CD4-positive, CD25-positive, alpha-beta regulatory T cell (primary cell): ENCODE measurements at regions not wholly inside any gene's neighbourhood (a gene's known extent, or its start where the extent isn't known, plus 50 kb on each side); places are given as distances from the start of the nearest gene placed in this dataset.
"Not testable (repeated sequence)": the region's sequence is repeated elsewhere in the genome, so short reads cannot be mapped to it uniquely, and the experiment has no call there.

ENCODE experiments used
- ATAC-seq, 2 donors: fragments of 150-1000 bp; cut with Tn5 transposase; one replicate each; pipeline ENCODE4 v1.10.0; 2021; ENCODE audit warnings: low read depth in 2 of 2, moderate number of reproducible peaks in 2 of 2, moderate library complexity in 1 of 2
- DNase-seq, 3 donors: peaks; one replicate each; pipeline versions ENCODE4 v3.0.0 to v3.0.0-alpha.2; 2012 to 2022; ENCODE audit warnings: mixed read lengths in 1 of 3
- H3K27ac ChIP-seq: one replicate; pipeline ENCODE4 v1.7.0; 2013; ENCODE audit warnings: mild to moderate bottlenecking, low read length; ENCODE audit not compliant: insufficient read depth, poor library complexity, severe bottlenecking
- H3K27me3 ChIP-seq: one replicate; pipeline ENCODE4 v1.7.0; 2013; ENCODE audit warnings: low read length; ENCODE audit not compliant: control insufficient read depth, insufficient read depth
- H3K36me3 ChIP-seq: one replicate; pipeline ENCODE4 v1.7.0; 2013; ENCODE audit warnings: mild to moderate bottlenecking, low read length, moderate library complexity; ENCODE audit not compliant: control insufficient read depth, insufficient read depth
- H3K4me1 ChIP-seq: 2 replicates; pipeline ENCODE4 v1.7.0; 2013; ENCODE audit warnings: mild to moderate bottlenecking, low read length; ENCODE audit not compliant: insufficient read depth, control insufficient read depth, poor library complexity, severe bottlenecking
- H3K4me3 ChIP-seq: one replicate; pipeline ENCODE4 v1.7.0; 2013; ENCODE audit warnings: low read depth, mild to moderate bottlenecking, low read length, moderate library complexity
- H3K9me3 ChIP-seq, 2 experiments: 1 replicate in 1 of 2; 2 replicates in 1 of 2; pipeline ENCODE4 v1.7.0; 2013; ENCODE audit warnings: low read length in 2 of 2, mild to moderate bottlenecking in 1 of 2, moderate library complexity in 1 of 2; ENCODE audit not compliant: control insufficient read depth in 2 of 2
- H3K27ac Mint-ChIP-seq, 3 donors: one replicate each; pipeline ENCODE4 v1.8.0; 2020 to 2022; ENCODE audit warnings: mild to moderate bottlenecking in 3 of 3, mixed read lengths in 3 of 3, moderate library complexity in 2 of 3
- H3K27me3 Mint-ChIP-seq: one replicate; pipeline ENCODE4 v1.8.0; 2022; ENCODE audit warnings: mild to moderate bottlenecking, mixed read lengths
- H3K36me3 Mint-ChIP-seq: one replicate; pipeline ENCODE4 v1.8.0; 2020; ENCODE audit warnings: mixed read lengths
- H3K4me1 Mint-ChIP-seq, 4 donors: one replicate each; pipeline ENCODE4 v1.8.0; 2020 to 2022; ENCODE audit warnings: mixed read lengths in 4 of 4, mild to moderate bottlenecking in 1 of 4
- H3K4me3 Mint-ChIP-seq, 4 donors: one replicate each; pipeline ENCODE4 v1.8.0; 2020 to 2022; ENCODE audit warnings: mild to moderate bottlenecking in 4 of 4, mixed read lengths in 4 of 4, moderate library complexity in 3 of 4
- H3K9me3 Mint-ChIP-seq, 7 donors: one replicate each; pipeline ENCODE4 v1.8.0; 2020 to 2022; ENCODE audit warnings: mixed read lengths in 7 of 7, mild to moderate bottlenecking in 3 of 7, moderate library complexity in 2 of 7

- Mint-ChIP-seq H3K9me3 (peaks cover 0 to 8% (median 0%) of the 10 kb centered on the region in 7 donors), H3K36me3 (no peaks in the 10 kb centered on the region)
Observed at GRCh38 chr3:144585408-144585807, 613.8 kb downstream of the DIPK2A start.

GRCh38 chr3:144585953-144586352 lies 614.3 kb downstream of the DIPK2A start:
- no peaks in the 10 kb centered on the region for H3K4me1 Mint-ChIP-seq
- no peak overlapping the region for H3K4me3 ChIP-seq
- H3K36me3 Mint-ChIP-seq = no peaks in the 10 kb centered on the region
- no peak overlapping the region for H3K27ac Mint-ChIP-seq
- no peak overlapping the region for H3K27ac ChIP-seq
- ATAC-seq = no peak
- no peaks in the 10 kb centered on the region for H3K9me3 ChIP-seq
- H3K4me3 Mint-ChIP-seq = no peak overlapping the region
- H3K36me3 ChIP-seq = no peaks in the 10 kb centered on the region
- no peaks in the 10 kb centered on the region for H3K27me3 ChIP-seq
- H3K27me3 Mint-ChIP-seq = no peaks in the 10 kb centered on the region
- peaks cover 0 to 8% (median 0%) of the 10 kb centered on the region in 7 donors for H3K9me3 Mint-ChIP-seq
- no peak for DNase-seq
- H3K4me1 ChIP-seq = no peaks in the 10 kb centered on the region

More at GRCh38 chr3:144585408-144585807, 613.8 kb downstream of the DIPK2A start:
- no peak overlapping the region for H3K4me3 ChIP-seq
- Mint-ChIP-seq H3K4me3 (no peak overlapping the region), H3K27me3 (no peaks in the 10 kb centered on the region), H3K4me1 (no peaks in the 10 kb centered on the region), H3K27ac (no peak overlapping the region)
- H3K27ac ChIP-seq = no peak overlapping the region
- no peaks in the 10 kb centered on the region for H3K9me3 ChIP-seq
- no peak for DNase-seq
- no peaks in the 10 kb centered on the region for H3K4me1 ChIP-seq
- no peaks in the 10 kb centered on the region for H3K36me3 ChIP-seq
- no peak for ATAC-seq
- no peaks in the 10 kb centered on the region for H3K27me3 ChIP-seq

- DNase-seq = no peak
- no peaks in the 10 kb centered on the region for H3K36me3 Mint-ChIP-seq
- peaks cover 0 to 8% (median 0%) of the 10 kb centered on the region in 7 donors for H3K9me3 Mint-ChIP-seq
- H3K4me1 Mint-ChIP-seq = no peaks in the 10 kb centered on the region
- Histone ChIP-seq H3K4me3 (no peak overlapping the region), H3K4me1 (no peaks in the 10 kb centered on the region), H3K27me3 (no peaks in the 10 kb centered on the region), H3K36me3 (no peaks in the 10 kb centered on the region), H3K27ac (no peak overlapping the region), H3K9me3 (no peaks in the 10 kb centered on the region)
- no peak for ATAC-seq
- no peaks in the 10 kb centered on the region for H3K27me3 Mint-ChIP-seq
- H3K27ac Mint-ChIP-seq = no peak overlapping the region
- H3K4me3 Mint-ChIP-seq = no peak overlapping the region
Observed at GRCh38 chr3:144586382-144586781, 614.8 kb downstream of the DIPK2A start.

GRCh38 chr3:144590854-144591253 lies 619.2 kb downstream of the DIPK2A start:
- Histone ChIP-seq H3K4me1 (no peaks in the 10 kb centered on the region), H3K27me3 (no peaks in the 10 kb centered on the region), H3K36me3 (no peaks in the 10 kb centered on the region), H3K9me3 (no peaks in the 10 kb centered on the region), H3K4me3 (no peak overlapping the region), H3K27ac (no peak overlapping the region)
- Mint-ChIP-seq H3K27ac (no peak overlapping the region), H3K4me3 (no peak overlapping the region), H3K36me3 (no peaks in the 10 kb centered on the region), H3K4me1 (no peaks in the 10 kb centered on the region), H3K9me3 (peaks cover 0 to 3% (median 0%) of the 10 kb centered on the region in 7 donors), H3K27me3 (no peaks in the 10 kb centered on the region)
- ATAC-seq (no peak), DNase-seq (no peak)

GRCh38 chr3:144593881-144594280 lies 622.3 kb downstream of the DIPK2A start:
- H3K27me3 ChIP-seq = no peaks in the 10 kb centered on the region
- H3K4me1 Mint-ChIP-seq = no peaks in the 10 kb centered on the region
- no peak overlapping the region for H3K27ac Mint-ChIP-seq

GRCh38 chr3:144620236-144620635 lies 648.6 kb downstream of the DIPK2A start:
- not testable (repeated sequence) for H3K4me3 Mint-ChIP-seq, ATAC-seq
- peaks cover under 1 to 13% (median 10%) of the 10 kb centered on the region in 7 donors for H3K9me3 Mint-ChIP-seq

More at GRCh38 chr3:144593881-144594280, 622.3 kb downstream of the DIPK2A start:
- peaks cover 0 to 3% (median 0%) of the 10 kb centered on the region in 7 donors for H3K9me3 Mint-ChIP-seq
- no peaks in the 10 kb centered on the region for H3K27me3 Mint-ChIP-seq
- ATAC-seq (no peak), DNase-seq (no peak)
- no peak overlapping the region for H3K27ac ChIP-seq
- no peaks in the 10 kb centered on the region for H3K36me3 ChIP-seq
- H3K4me3 Mint-ChIP-seq = no peak overlapping the region
- H3K4me3 ChIP-seq = no peak overlapping the region
- no peaks in the 10 kb centered on the region for H3K36me3 Mint-ChIP-seq
- H3K4me1 ChIP-seq = no peaks in the 10 kb centered on the region
- H3K9me3 ChIP-seq = no peaks in the 10 kb centered on the region

GRCh38 chr3:144622845-144623244 lies 651.2 kb downstream of the DIPK2A start:
- Mint-ChIP-seq H3K4me1 (no peaks in the 10 kb centered on the region), H3K36me3 (no peaks in the 10 kb centered on the region), H3K27me3 (no peaks in the 10 kb centered on the region), H3K27ac (no peak overlapping the region), H3K4me3 (no peak overlapping the region), H3K9me3 (peaks cover 3 to 9% (median 6%) of the 10 kb centered on the region in 7 donors)
- Histone ChIP-seq H3K27me3 (no peaks in the 10 kb centered on the region), H3K9me3 (no peaks in the 10 kb centered on the region), H3K27ac (no peak overlapping the region), H3K36me3 (no peaks in the 10 kb centered on the region), H3K4me3 (no peak overlapping the region), H3K4me1 (no peaks in the 10 kb centered on the region)
- no peak for ATAC-seq
- no peak for DNase-seq

More at GRCh38 chr3:144620236-144620635, 648.6 kb downstream of the DIPK2A start:
- not testable (repeated sequence) for H3K27ac ChIP-seq, H3K4me3 ChIP-seq, H3K27me3 Mint-ChIP-seq, DNase-seq, H3K4me1 ChIP-seq, H3K36me3 ChIP-seq, H3K36me3 Mint-ChIP-seq, H3K27me3 ChIP-seq, H3K27ac Mint-ChIP-seq, H3K4me1 Mint-ChIP-seq, H3K9me3 ChIP-seq

- Histone ChIP-seq H3K4me1 (no peaks in the 10 kb centered on the region), H3K9me3 (no peaks in the 10 kb centered on the region), H3K4me3 (no peak overlapping the region), H3K36me3 (no peaks in the 10 kb centered on the region), H3K27ac (no peak overlapping the region), H3K27me3 (no peaks in the 10 kb centered on the region)
- H3K4me3 Mint-ChIP-seq = no peak overlapping the region
- no peak for DNase-seq
- no peak for ATAC-seq
- peaks cover 0 to 6% (median 0%) of the 10 kb centered on the region in 7 donors for H3K9me3 Mint-ChIP-seq
- no peaks in the 10 kb centered on the region for H3K4me1 Mint-ChIP-seq
- no peaks in the 10 kb centered on the region for H3K27me3 Mint-ChIP-seq
- no peak overlapping the region for H3K27ac Mint-ChIP-seq
- no peaks in the 10 kb centered on the region for H3K36me3 Mint-ChIP-seq
Observed at GRCh38 chr3:144624656-144625055, 653.0 kb downstream of the DIPK2A start.
